T-cell (primary cell): ENCODE measurements at regions not wholly inside any gene's neighbourhood (a gene's known extent, or its start where the extent isn't known, plus 50 kb on each side); places are given as distances from the start of the nearest gene placed in this dataset.

ENCODE experiments used
- ATAC-seq, 4 experiments: fragments of 200-7000 bp in 3 of 4; fragments of 150-1000 bp in 1 of 4; cut with Tn5 transposase; replicated peaks in 1 of 4; 1 replicate in 3 of 4; 2 replicates in 1 of 4; pipeline ENCODE4 v1.10.0; 2021; ENCODE audit warnings: moderate library complexity in 3 of 4, mild to moderate bottlenecking in 2 of 4, moderate number of reproducible peaks in 1 of 4
- CTCF ChIA-PET, 2 donors: fragments of 300-600 bp; sonication (Branson Sonifier 250); formaldehyde crosslinking; loops; one replicate each; lab custom pipeline; 2022; ENCODE audit warnings: antibody characterized with exemption in 2 of 2; lab: Charles Lee
- POLR2A ChIA-PET, 2 donors: fragments of 300-600 bp; sonication (Branson Sonifier 250); formaldehyde crosslinking; loops; one replicate each; lab custom pipeline; 2022; ENCODE audit warnings: antibody characterized with exemption in 2 of 2; lab: Charles Lee
- DNase-seq, 35 experiments: peaks; one replicate each; pipeline versions ENCODE4 v3.0.0 to v3.0.0-alpha.2; 2013 to 2023
- H3K27ac ChIP-seq: one replicate; pipeline ENCODE4 v1.5.1; 2013; ENCODE audit warnings: low read length
- H3K27me3 ChIP-seq, 2 experiments: replicated peaks in 1 of 2; 1 replicate in 1 of 2; 2 replicates in 1 of 2; pipeline versions ENCODE4 v1.6.1 to v1.7.0; 2013; ENCODE audit warnings: low read length in 1 of 2, mixed read lengths in 1 of 2; ENCODE audit not compliant: control insufficient read depth in 2 of 2, insufficient read depth in 2 of 2; ENCODE audit errors: extremely low read depth in 1 of 2
- H3K36me3 ChIP-seq, 2 donors: 1 replicate in 1 of 2; 2 replicates in 1 of 2; pipeline versions ENCODE4 v1.6.1 to v1.7.0; 2013; ENCODE audit warnings: low read length in 1 of 2; ENCODE audit not compliant: control insufficient read depth in 2 of 2, insufficient read depth in 1 of 2; ENCODE audit errors: extremely low read depth in 1 of 2
- H3K4me1 ChIP-seq, 2 experiments: 1 replicate in 1 of 2; 2 replicates in 1 of 2; pipeline versions ENCODE4 v1.6.1 to v1.7.0; 2013; ENCODE audit warnings: low read length in 2 of 2, mixed read lengths in 1 of 2; ENCODE audit not compliant: insufficient read depth in 2 of 2, control insufficient read depth in 1 of 2; ENCODE audit errors: extremely low read depth in 1 of 2
- H3K4me3 ChIP-seq, 2 donors: 1 replicate in 1 of 2; 2 replicates in 1 of 2; pipeline versions ENCODE4 v1.5.1 to v1.7.0; 2013; ENCODE audit warnings: mild to moderate bottlenecking in 2 of 2, low read length in 1 of 2, moderate library complexity in 1 of 2; ENCODE audit not compliant: control insufficient read depth in 1 of 2; ENCODE audit errors: extremely low read depth in 1 of 2
- H3K9me3 ChIP-seq: 2 replicates; pipeline ENCODE4 v1.7.0; 2013
- H3K27ac Mint-ChIP-seq, 2 donors: one replicate each; pipeline ENCODE4 v1.8.0; 2020 to 2021; ENCODE audit warnings: mild to moderate bottlenecking in 2 of 2, mixed read lengths in 2 of 2
- H3K27me3 Mint-ChIP-seq, 2 donors: one replicate each; pipeline ENCODE4 v1.8.0; 2021 to 2022; ENCODE audit warnings: mixed read lengths in 2 of 2
- H3K36me3 Mint-ChIP-seq: one replicate; pipeline ENCODE4 v1.8.0; 2021; ENCODE audit warnings: mixed read lengths
- H3K4me1 Mint-ChIP-seq, 3 donors: one replicate each; pipeline ENCODE4 v1.8.0; 2020 to 2022; ENCODE audit warnings: mixed read lengths in 3 of 3, mild to moderate bottlenecking in 1 of 3
- H3K4me3 Mint-ChIP-seq, 3 donors: one replicate each; pipeline ENCODE4 v1.8.0; 2020 to 2022; ENCODE audit warnings: mild to moderate bottlenecking in 3 of 3, mixed read lengths in 3 of 3, moderate library complexity in 3 of 3
- H3K9me3 Mint-ChIP-seq, 3 donors: one replicate each; pipeline ENCODE4 v1.8.0; 2020 to 2022; ENCODE audit warnings: mixed read lengths in 3 of 3
- WGBS: methylation state at CpG from one replicate; pipeline ENCODE4 v1.1.5; 2013; ENCODE audit warnings: missing lambda C conversion rate; ENCODE audit not compliant: insufficient coverage; 5-methylcytosine and 5-hydroxymethylcytosine counted together

- no peaks in the 10 kb centered on the region for H3K36me3 Mint-ChIP-seq
- no peak for DNase-seq
- WGBS, result 86% methylated on average over 1 of the region's 2 CpGs
- ATAC-seq, result no peak
- H3K9me3 ChIP-seq, result no peaks in the 10 kb centered on the region
- no peaks in the 10 kb centered on the region for H3K27me3 Mint-ChIP-seq
- peaks cover 11 to 12% (median 11%) of the 10 kb centered on the region in 3 donors for H3K9me3 Mint-ChIP-seq
- no peaks in the 10 kb centered on the region for H3K36me3 ChIP-seq
- no peaks in the 10 kb centered on the region for H3K27me3 ChIP-seq
- H3K4me3 Mint-ChIP-seq, result no peak overlapping the region
- H3K27ac Mint-ChIP-seq, result no peak overlapping the region
- H3K27ac ChIP-seq, result no peak overlapping the region
- POLR2A ChIA-PET, result no interaction called here
- no peaks in the 10 kb centered on the region for H3K4me1 ChIP-seq
- CTCF ChIA-PET, result no interaction called here
- no peaks in the 10 kb centered on the region for H3K4me1 Mint-ChIP-seq
- H3K4me3 ChIP-seq, result no peak overlapping the region
Measured at GRCh38 chr11:30684772-30685171, 98.6 kb upstream of the MPPED2 start.

DNA sequence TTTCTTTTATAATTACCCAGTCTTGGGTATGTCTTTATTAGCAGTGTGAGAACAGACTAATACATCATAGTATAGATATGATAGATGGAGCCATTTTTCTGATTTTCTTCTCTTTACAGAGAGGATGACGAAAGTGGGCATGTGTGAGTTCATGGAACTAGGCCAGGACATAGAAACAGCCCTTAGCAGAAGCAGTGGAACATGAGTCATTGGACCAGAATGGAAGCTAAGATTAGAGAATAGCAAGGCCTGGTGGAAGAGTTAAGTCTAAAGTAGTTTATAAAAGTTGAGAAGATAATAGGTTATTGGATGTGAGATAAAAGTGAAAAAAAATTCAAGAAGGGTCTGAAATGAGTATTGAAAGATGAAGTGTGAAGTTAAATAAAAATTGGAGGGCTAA, 97.0 kb upstream of the MPPED2 start:
- CTCF ChIA-PET, result no interaction called here
- no peaks in the 10 kb centered on the region for H3K36me3 Mint-ChIP-seq
- Histone ChIP-seq H3K27ac (no peak overlapping the region), H3K36me3 (no peaks in the 10 kb centered on the region), H3K4me1 (no peaks in the 10 kb centered on the region), H3K9me3 (no peaks in the 10 kb centered on the region), H3K27me3 (no peaks in the 10 kb centered on the region), H3K4me3 (no peak overlapping the region)
- POLR2A ChIA-PET, result no interaction called here
- H3K4me3 Mint-ChIP-seq, result no peak overlapping the region
- H3K27ac Mint-ChIP-seq, result no peak overlapping the region
- no CpG with 5 or more reads among the region's 1 CpG for WGBS
- DNase-seq (no peak), ATAC-seq (no peak)
- no peaks in the 10 kb centered on the region for H3K4me1 Mint-ChIP-seq
- no peaks in the 10 kb centered on the region for H3K27me3 Mint-ChIP-seq
- H3K9me3 Mint-ChIP-seq, result peaks cover 1 to 14% (median 11%) of the 10 kb centered on the region in 3 donors

- H3K4me3 ChIP-seq, result no peak overlapping the region
- H3K9me3 ChIP-seq, result no peaks in the 10 kb centered on the region
- ChIA-PET POLR2A (no interaction called here), CTCF (no interaction called here)
- Mint-ChIP-seq H3K9me3 (peaks cover 5 to 10% (median 7%) of the 10 kb centered on the region in 3 donors), H3K36me3 (no peaks in the 10 kb centered on the region), H3K27ac (no peak overlapping the region), H3K4me1 (no peaks in the 10 kb centered on the region), H3K27me3 (peaks cover 0 to 5% of the 10 kb centered on the region in 2 donors), H3K4me3 (no peak overlapping the region)
- H3K4me1 ChIP-seq, result no peaks in the 10 kb centered on the region
- no peaks in the 10 kb centered on the region for H3K36me3 ChIP-seq
- WGBS, result 33% methylated on average over 2 of the region's 2 CpGs
- no peak overlapping the region for H3K27ac ChIP-seq
- ATAC-seq (no peak), DNase-seq (no peak)
- no peaks in the 10 kb centered on the region for H3K27me3 ChIP-seq
Measured at GRCh38 chr11:30666817-30667216, 80.7 kb upstream of the MPPED2 start.

DNA sequence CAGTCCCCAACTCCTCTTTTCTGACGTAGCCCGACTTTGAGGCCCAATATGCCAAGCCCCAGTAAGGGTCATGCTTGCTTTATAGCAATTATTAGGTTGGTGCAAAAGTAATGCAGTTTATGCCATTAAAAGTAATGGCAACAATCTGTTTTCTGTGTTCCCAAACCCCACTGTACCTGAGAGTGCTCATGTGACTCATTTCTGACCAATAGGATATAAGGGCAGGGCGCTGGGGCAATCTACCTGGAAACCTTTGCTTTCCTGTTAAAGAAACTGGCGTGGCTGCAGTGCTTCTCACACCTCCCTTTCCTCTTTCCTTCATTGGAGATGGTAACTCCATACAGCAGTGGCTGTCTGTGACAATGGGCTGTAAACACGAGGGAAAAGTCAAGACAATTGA, 78.9 kb upstream of the MPPED2 start:
- H3K27me3 ChIP-seq, result no peaks in the 10 kb centered on the region
- H3K9me3 Mint-ChIP-seq, result peaks cover 5 to 7% (median 5%) of the 10 kb centered on the region in 3 donors
- DNase-seq (no peak), ATAC-seq (no peak)
- H3K4me1 Mint-ChIP-seq, result no peaks in the 10 kb centered on the region
- no peak overlapping the region for H3K27ac Mint-ChIP-seq
- H3K27me3 Mint-ChIP-seq, result no peaks in the 10 kb centered on the region
- ChIA-PET CTCF (no interaction called here), POLR2A (no interaction called here)
- no peaks in the 10 kb centered on the region for H3K36me3 ChIP-seq
- no peak overlapping the region for H3K4me3 ChIP-seq
- H3K4me3 Mint-ChIP-seq, result no peak overlapping the region
- H3K27ac ChIP-seq, result no peak overlapping the region
- H3K9me3 ChIP-seq, result no peaks in the 10 kb centered on the region
- no peaks in the 10 kb centered on the region for H3K4me1 ChIP-seq
- no CpG with 5 or more reads among the region's 5 CpGs for WGBS
- no peaks in the 10 kb centered on the region for H3K36me3 Mint-ChIP-seq

DNA sequence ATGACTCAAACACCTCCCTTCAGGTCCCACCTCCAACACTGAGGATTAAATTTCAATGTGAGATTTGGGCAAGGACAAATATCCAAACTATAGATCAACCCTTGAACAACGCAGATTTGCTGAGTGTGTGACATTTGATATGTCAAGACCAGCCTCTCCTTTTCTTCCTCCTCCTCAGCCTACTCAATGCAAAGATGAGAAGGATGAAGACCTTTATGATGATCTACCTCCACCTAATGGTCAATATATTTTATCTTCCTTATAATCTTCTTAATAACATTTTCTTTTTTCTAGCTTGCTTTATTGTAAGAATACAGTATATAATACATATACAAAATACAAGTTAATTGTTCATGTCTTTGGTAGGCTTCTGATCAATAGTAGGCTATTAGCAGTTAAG, 67.5 kb upstream of the MPPED2 start:
- no peaks in the 10 kb centered on the region for H3K27me3 ChIP-seq
- H3K27ac ChIP-seq, result no peak overlapping the region
- no CpG with 5 or more reads among the region's 1 CpG for WGBS
- no peaks in the 10 kb centered on the region for H3K36me3 Mint-ChIP-seq
- H3K9me3 Mint-ChIP-seq, result no peaks in the 10 kb centered on the region
- ChIA-PET POLR2A (no interaction called here), CTCF (no interaction called here)
- DNase-seq (no peak), ATAC-seq (no peak)
- H3K4me1 Mint-ChIP-seq, result no peaks in the 10 kb centered on the region
- peaks cover 0 to 4% of the 10 kb centered on the region in 2 donors for H3K27me3 Mint-ChIP-seq
- no peaks in the 10 kb centered on the region for H3K9me3 ChIP-seq
- H3K4me3 ChIP-seq, result no peak overlapping the region
- H3K36me3 ChIP-seq, result no peaks in the 10 kb centered on the region
- no peaks in the 10 kb centered on the region for H3K4me1 ChIP-seq
- no peak overlapping the region for H3K27ac Mint-ChIP-seq
- H3K4me3 Mint-ChIP-seq, result no peak overlapping the region

DNA sequence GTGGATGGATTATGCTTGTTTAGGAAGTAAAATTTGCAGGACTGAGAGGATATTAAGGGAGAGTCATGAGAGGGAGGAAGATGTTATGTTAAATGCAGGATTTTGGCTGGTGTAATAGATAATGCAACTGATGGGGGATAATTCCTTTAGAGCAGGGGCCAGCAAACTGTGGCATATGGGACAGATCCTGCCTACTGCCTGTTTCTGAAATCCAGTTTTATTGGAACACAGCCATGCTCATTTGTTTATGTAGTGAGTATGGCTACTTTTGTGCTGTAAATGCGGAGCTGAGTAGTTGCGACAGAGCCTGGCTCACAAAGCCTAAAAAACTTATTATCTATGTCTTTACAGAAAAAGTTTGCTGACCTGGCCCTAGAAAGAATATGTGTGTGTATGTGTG, 66.6 kb upstream of the MPPED2 start:
- ATAC-seq (no peak), DNase-seq (no peak)
- Histone ChIP-seq H3K36me3 (no peaks in the 10 kb centered on the region), H3K27ac (no peak overlapping the region), H3K9me3 (no peaks in the 10 kb centered on the region), H3K27me3 (no peaks in the 10 kb centered on the region), H3K4me1 (no peaks in the 10 kb centered on the region), H3K4me3 (no peak overlapping the region)
- Mint-ChIP-seq H3K27ac (no peak overlapping the region), H3K4me1 (no peaks in the 10 kb centered on the region), H3K4me3 (no peak overlapping the region), H3K27me3 (peaks cover 0 to 4% of the 10 kb centered on the region in 2 donors), H3K9me3 (no peaks in the 10 kb centered on the region), H3K36me3 (no peaks in the 10 kb centered on the region)
- ChIA-PET POLR2A (no interaction called here), CTCF (no interaction called here)
- no CpG with 5 or more reads among the region's 2 CpGs for WGBS

DNA sequence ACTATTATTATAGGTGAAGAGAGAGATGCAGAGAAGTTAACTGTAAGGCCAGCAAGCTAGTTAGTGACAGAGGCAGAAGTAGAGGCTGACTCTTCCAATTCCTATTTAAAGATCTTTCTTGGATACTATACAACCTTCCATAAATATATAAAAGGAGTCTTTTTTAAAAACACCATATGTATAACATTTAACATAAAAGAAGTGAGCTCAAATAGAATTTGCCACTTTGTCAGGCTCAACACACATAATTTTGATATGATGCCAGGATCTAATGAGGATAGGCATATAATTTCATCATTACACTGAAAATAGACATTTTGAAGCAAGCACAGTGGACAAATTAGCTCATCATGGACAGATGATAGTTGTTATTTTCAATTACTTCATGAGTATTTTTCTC, 64.1 kb upstream of the MPPED2 start:
- no peak overlapping the region for H3K27ac Mint-ChIP-seq
- H3K27me3 Mint-ChIP-seq, result peaks cover 0 to 4% of the 10 kb centered on the region in 2 donors
- H3K36me3 ChIP-seq, result no peaks in the 10 kb centered on the region
- ATAC-seq (no peak), DNase-seq (no peak)
- H3K9me3 Mint-ChIP-seq, result no peaks in the 10 kb centered on the region
- H3K4me1 Mint-ChIP-seq, result no peaks in the 10 kb centered on the region
- no peaks in the 10 kb centered on the region for H3K9me3 ChIP-seq
- CTCF ChIA-PET, result no interaction called here
- no peak overlapping the region for H3K4me3 ChIP-seq
- no peaks in the 10 kb centered on the region for H3K36me3 Mint-ChIP-seq
- no peaks in the 10 kb centered on the region for H3K27me3 ChIP-seq
- no peaks in the 10 kb centered on the region for H3K4me1 ChIP-seq
- POLR2A ChIA-PET, result no interaction called here
- no peak overlapping the region for H3K4me3 Mint-ChIP-seq
- H3K27ac ChIP-seq, result no peak overlapping the region
